ENCODE measurements at regions not wholly inside any gene's neighbourhood (a gene's known extent, or its start where the extent isn't known, plus 50 kb on each side); places are given as distances from the start of the nearest gene placed in this dataset.

DNA sequence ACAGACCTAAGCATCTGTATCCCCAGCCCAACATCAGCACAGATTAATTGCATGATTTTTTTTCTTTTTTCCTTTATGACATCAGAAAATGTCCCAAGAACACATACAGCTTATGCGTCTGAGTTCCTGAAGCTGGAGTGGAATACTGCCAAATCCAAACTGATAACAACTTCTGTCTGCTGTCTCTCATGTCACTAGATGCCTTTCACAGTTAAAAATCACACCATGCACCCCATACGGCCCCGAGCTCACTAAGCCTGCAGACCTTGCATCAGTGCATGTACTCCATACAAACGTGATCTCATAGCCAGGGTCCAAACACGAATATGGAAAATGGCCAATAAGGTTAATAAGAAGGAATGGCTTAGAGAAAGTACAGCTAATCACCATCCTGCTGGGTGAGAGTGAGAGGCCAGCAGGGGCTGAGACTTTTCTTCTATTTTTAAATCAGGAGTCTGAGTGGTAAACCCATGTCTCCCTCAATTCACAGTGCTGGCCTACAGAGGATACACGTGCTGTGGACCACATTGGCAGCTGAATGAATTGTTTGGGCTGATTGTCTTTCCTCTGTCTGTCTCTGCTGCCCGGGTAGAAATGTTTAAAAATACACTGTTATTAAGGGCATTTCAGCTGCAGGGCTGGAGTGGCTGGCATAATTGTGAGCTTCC, 350.6 kb upstream of the RAG2 start:
- no peaks in the 10 kb centered on the region for H3K36me3 Mint-ChIP-seq (ENCODE audit: low read depth)
- TF ChIP-seq, protein P1, sequence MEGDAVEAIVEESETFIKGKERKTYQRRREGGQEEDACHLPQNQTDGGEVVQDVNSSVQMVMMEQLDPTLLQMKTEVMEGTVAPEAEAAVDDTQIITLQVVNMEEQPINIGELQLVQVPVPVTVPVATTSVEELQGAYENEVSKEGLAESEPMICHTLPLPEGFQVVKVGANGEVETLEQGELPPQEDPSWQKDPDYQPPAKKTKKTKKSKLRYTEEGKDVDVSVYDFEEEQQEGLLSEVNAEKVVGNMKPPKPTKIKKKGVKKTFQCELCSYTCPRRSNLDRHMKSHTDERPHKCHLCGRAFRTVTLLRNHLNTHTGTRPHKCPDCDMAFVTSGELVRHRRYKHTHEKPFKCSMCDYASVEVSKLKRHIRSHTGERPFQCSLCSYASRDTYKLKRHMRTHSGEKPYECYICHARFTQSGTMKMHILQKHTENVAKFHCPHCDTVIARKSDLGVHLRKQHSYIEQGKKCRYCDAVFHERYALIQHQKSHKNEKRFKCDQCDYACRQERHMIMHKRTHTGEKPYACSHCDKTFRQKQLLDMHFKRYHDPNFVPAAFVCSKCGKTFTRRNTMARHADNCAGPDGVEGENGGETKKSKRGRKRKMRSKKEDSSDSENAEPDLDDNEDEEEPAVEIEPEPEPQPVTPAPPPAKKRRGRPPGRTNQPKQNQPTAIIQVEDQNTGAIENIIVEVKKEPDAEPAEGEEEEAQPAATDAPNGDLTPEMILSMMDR (IDR thresholded peaks at IDR 0.05): no peak
- H3K9me3 Mint-ChIP-seq: no peaks in the 10 kb centered on the region
- H3K27ac Mint-ChIP-seq: no peak overlapping the region
- no peak overlapping the region for H3K4me3 Mint-ChIP-seq
- DNase-seq: no peak
- peaks cover 4% of the 10 kb centered on the region for H3K27me3 Mint-ChIP-seq (ENCODE audit: low read depth, poor library complexity)
- no peaks in the 10 kb centered on the region for H3K4me1 Mint-ChIP-seq

DNA sequence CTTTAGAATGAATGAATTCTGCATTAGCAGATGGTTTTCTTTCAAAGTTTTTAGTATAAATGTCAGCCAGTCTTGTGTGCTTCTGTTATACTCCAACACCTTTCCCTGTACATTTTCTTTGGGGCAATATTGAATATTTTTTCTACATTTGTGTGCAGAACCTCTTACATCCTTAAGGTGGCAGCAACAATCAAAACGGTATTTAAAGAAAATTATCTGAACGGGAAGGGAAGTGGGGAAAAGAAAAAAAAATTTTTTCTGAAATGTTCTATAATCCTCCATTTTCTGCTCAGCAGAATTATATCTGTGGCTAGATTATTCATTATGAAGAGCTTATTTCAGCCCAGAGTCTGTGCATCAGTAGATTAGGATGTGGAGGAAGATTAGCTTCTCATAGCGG, 347.3 kb upstream of the RAG2 start:
- Mint-ChIP-seq H3K4me3 (no peak overlapping the region), H3K27me3 (ENCODE audit: low read depth, poor library complexity) (no peaks in the 10 kb centered on the region)
- DNase-seq: no peak

DNA sequence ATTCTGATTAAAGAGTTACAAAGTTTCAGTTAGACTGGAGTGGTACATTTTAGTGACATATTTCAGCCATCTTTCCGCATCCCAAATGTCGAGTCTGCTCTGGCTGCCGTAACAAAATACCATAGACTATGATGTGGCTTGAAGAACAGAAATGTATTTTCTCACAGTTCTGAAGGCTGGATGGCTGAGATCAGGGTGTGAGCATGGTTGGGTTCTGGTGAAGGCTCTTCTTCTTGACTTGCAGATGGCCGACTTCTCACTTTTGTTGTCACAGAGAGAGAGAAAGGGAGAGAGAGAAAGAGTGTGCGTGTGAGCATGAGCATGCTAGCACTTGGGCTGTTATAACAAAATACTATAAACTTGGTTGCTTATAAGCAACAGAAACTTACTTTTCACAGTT, 335.4 kb upstream of the RAG2 start:
- H3K4me3 Mint-ChIP-seq: no peak overlapping the region
- no peaks in the 10 kb centered on the region for H3K9me3 Mint-ChIP-seq
- no peak for DNase-seq
- no peaks in the 10 kb centered on the region for H3K4me1 Mint-ChIP-seq
- H3K27me3 Mint-ChIP-seq (ENCODE audit: low read depth, poor library complexity): peaks cover 6% of the 10 kb centered on the region
- no peak overlapping the region for H3K27ac Mint-ChIP-seq
- H3K36me3 Mint-ChIP-seq (ENCODE audit: low read depth): no peaks in the 10 kb centered on the region
- TF ChIP-seq, protein P1 (IDR thresholded peaks at IDR 0.05): no peak

More for the DNA sequence above, 347.3 kb upstream of the RAG2 start:
- Mint-ChIP-seq H3K27ac (no peak overlapping the region), H3K9me3 (no peaks in the 10 kb centered on the region), H3K36me3 (ENCODE audit: low read depth) (no peaks in the 10 kb centered on the region), H3K4me1 (peaks cover 5% of the 10 kb centered on the region)
- TF ChIP-seq, protein P1 (IDR thresholded peaks at IDR 0.05): peak; percentile 48

DNA sequence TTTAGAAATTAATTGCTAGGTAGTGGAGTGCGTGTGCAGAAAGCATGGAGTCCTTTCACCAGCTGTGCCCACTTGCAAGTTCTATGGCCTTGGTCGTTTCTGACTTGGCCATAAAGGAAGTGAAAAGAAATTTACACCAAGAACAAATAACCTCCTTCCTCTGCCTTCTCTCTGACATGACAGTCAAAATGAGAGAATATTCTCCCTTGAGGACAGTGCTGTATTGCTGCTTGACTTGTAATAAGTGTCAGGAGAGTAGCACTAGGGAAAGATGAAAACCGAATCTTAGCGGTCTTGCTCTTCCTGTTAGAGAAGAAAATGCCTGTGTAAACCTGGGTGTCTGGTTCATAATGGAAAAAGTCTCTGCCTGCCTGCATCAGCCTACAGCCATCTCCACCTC, 333.1 kb upstream of the RAG2 start:
- H3K9me3 Mint-ChIP-seq: no peaks in the 10 kb centered on the region
- H3K4me3 Mint-ChIP-seq: no peak overlapping the region
- no peaks in the 10 kb centered on the region for H3K4me1 Mint-ChIP-seq
- no peak for DNase-seq
- no peak overlapping the region for H3K27ac Mint-ChIP-seq
- no peaks in the 10 kb centered on the region for H3K36me3 Mint-ChIP-seq (ENCODE audit: low read depth)
- TF ChIP-seq, protein P1 (IDR thresholded peaks at IDR 0.05): no peak
- H3K27me3 Mint-ChIP-seq (ENCODE audit: low read depth, poor library complexity): peaks cover 9% of the 10 kb centered on the region

DNA sequence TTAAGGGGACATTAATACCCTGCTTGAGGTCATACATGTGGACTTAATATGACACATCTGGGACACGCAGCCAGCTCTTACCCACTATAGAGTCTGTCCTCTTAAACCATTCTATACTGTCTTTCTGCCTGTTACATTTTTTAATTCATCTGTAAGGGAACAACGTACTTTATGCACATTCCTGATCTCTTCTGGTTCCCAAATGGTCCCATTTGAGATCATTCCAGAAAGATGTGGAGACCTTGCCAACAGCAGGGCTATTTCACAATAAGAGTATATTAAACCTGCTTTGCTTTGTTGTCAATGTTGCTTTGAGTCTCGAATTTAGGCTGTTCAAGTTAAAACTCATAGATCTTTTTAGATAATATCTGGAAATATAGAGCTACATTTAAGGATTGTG, 332.2 kb upstream of the RAG2 start:
- H3K4me3 Mint-ChIP-seq: no peak overlapping the region
- no peaks in the 10 kb centered on the region for H3K9me3 Mint-ChIP-seq
- no peaks in the 10 kb centered on the region for H3K36me3 Mint-ChIP-seq (ENCODE audit: low read depth)
- peaks cover 9% of the 10 kb centered on the region for H3K27me3 Mint-ChIP-seq (ENCODE audit: low read depth, poor library complexity)
- H3K4me1 Mint-ChIP-seq: no peaks in the 10 kb centered on the region
- no peak for DNase-seq
- TF ChIP-seq, protein P1 (IDR thresholded peaks at IDR 0.05): no peak
- H3K27ac Mint-ChIP-seq: no peak overlapping the region

DNA sequence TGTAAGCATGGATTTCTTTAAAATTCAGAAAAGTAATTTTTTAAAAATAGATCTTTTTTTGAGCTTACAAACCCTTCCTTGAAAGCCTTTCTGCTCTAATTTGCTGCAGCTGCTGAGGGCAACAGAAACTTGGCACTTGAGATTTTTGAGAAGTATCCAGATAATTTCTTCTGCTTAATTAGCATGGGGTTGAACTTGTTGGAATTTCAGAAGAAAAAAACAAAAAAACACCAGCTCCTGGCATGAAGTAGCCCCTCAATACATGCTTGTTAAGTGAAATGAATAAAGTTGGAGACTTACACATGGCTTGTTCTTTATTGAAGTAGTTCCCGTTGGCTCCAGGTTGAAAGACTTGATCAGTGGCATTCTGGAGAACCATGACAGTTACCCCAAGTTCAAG, 331.4 kb upstream of the RAG2 start:
- H3K27me3 Mint-ChIP-seq (ENCODE audit: low read depth, poor library complexity): peaks cover 9% of the 10 kb centered on the region
- no peak for DNase-seq
- H3K36me3 Mint-ChIP-seq (ENCODE audit: low read depth): no peaks in the 10 kb centered on the region
- TF ChIP-seq, protein P1 (IDR thresholded peaks at IDR 0.05): no peak
- no peak overlapping the region for H3K27ac Mint-ChIP-seq
- H3K4me3 Mint-ChIP-seq: no peak overlapping the region
- no peaks in the 10 kb centered on the region for H3K4me1 Mint-ChIP-seq
- H3K9me3 Mint-ChIP-seq: no peaks in the 10 kb centered on the region
